ENCODE measurements at regions not wholly inside any gene's neighbourhood (a gene's known extent, or its start where the extent isn't known, plus 50 kb on each side); places are given as distances from the start of the nearest gene placed in this dataset.

GRCh38 chr15:70475921-70476320, 287.4 kb downstream of the UACA start:
- no TSS peak for BruUV-seq (replicated peaks)
- POLR2A ChIA-PET (ENCODE audit: unreplicated experiment) = no interaction called here
- H3K4me2 ChIP-seq (ENCODE audit: low read depth, low read length) = no peak overlapping the region
- peak overlapping the region; percentile 31 for H2AK9ac ChIP-seq (replicated peaks; ENCODE audit: low read depth, low read length, poor library complexity)
- H4K91ac ChIP-seq (ENCODE audit: insufficient read depth, low read depth, low read length) = peak overlapping the region; percentile 94
- H4K20me1 ChIP-seq (ENCODE audit: insufficient read depth, low read length) = no peaks in the 10 kb centered on the region
- H2AFZ ChIP-seq (replicated peaks; ENCODE audit: low read length, poor library complexity) = no peak overlapping the region
- peaks cover 18% of the 10 kb centered on the region for H3K9me1 ChIP-seq (ENCODE audit: insufficient read depth, low read length)
- TF ChIP-seq MAFK (IDR thresholded peaks at IDR 0.05; ENCODE audit: low read depth, low read length) = no peak
- no peak for TF ChIP-seq CEBPB (IDR thresholded peaks at IDR 0.05; ENCODE audit: low read depth, low read length)
- no peak for TF ChIP-seq RCOR1 (IDR thresholded peaks at IDR 0.05; ENCODE audit: insufficient replicate concordance, low read length)
- no peak for TF ChIP-seq FOS (IDR thresholded peaks at IDR 0.05; ENCODE audit: low read depth, low read length)
- no peak for TF ChIP-seq NFE2L2 (IDR thresholded peaks at IDR 0.05; ENCODE audit: low read depth, low read length)
- TF ChIP-seq POLR2A (IDR thresholded peaks at IDR 0.05; ENCODE audit: low read depth, low read length) = no peak
- no peak for TF ChIP-seq CTCF (conservative IDR thresholded peaks at IDR 0.05; ENCODE audit: low read depth, low read length)
- no peak for TF ChIP-seq MAZ (IDR thresholded peaks at IDR 0.05; ENCODE audit: borderline replicate concordance, low read depth, low read length)
- H2BK120ac ChIP-seq (ENCODE audit: low read depth, low read length) = peak overlapping the region; percentile 88
- no peaks in the 10 kb centered on the region for H3K9me3 ChIP-seq (ENCODE audit: control insufficient read depth, insufficient read depth, low read length)
- no peak overlapping the region for H3K4me3 ChIP-seq (ENCODE audit: insufficient read depth, low read depth, low read length)
- H2BK5ac ChIP-seq (ENCODE audit: low read depth, low read length, poor library complexity, severe bottlenecking) = peak overlapping the region; percentile 83
- intact Hi-C loops (cut with micrococcal nuclease) = loop anchor here (2.0 to 10.0 kb wide), 2 partner anchors 17 to 101 kb away; no protein-coding TSS in a partner anchor
- H3K27me3 ChIP-seq (ENCODE audit: control insufficient read depth, insufficient read depth, low read length) = peaks cover 2% of the 10 kb centered on the region; the same call in 1 of the 2 replicates
- no peak overlapping the region for H3K9ac ChIP-seq (ENCODE audit: low read depth, low read length)
- in situ Hi-C loops (cut with MboI; ENCODE audit: low sequenced_read_pairs) = loop anchor here (25.0 kb wide), 1 partner anchor 389 kb away; the partner anchor contains the start of gene TLE3
- H4K5ac ChIP-seq (ENCODE audit: low read depth, low read length) = peak overlapping the region; percentile 61
- dilution Hi-C loops (cut with HindIII; ENCODE audit: low sequenced_read_pairs, unreplicated experiment) = no loop called here
- H3K4ac ChIP-seq (ENCODE audit: low read depth, low read length) = peak overlapping the region; percentile 91
- H2AK5ac ChIP-seq (ENCODE audit: low read depth, low read length) = peak overlapping the region; percentile 80
- H3K23ac ChIP-seq (ENCODE audit: low read depth, low read length) = peak overlapping the region; percentile 84
- H2BK20ac ChIP-seq (ENCODE audit: low read depth, low read length) = peak overlapping the region; percentile 79
- no peaks in the 10 kb centered on the region for H3K79me1 ChIP-seq (ENCODE audit: low read depth in 1 of 2, low read length in 2 of 2)
- H4K8ac ChIP-seq (ENCODE audit: low read depth in 2 of 2, low read length in 2 of 2) = peak overlapping the region; percentile 74 to 86; a peak in 3 of 4 replicates
- H3K18ac ChIP-seq (ENCODE audit: low read depth, low read length) = peak overlapping the region; percentile 70
- CTCF ChIA-PET = interaction anchor here (1.4 to 1.9 kb wide), 2 partner anchors 9 to 12 kb away, joined by 7 to 11 read pairs; no protein-coding TSS in a partner anchor
- no peak for DNase-seq
- peaks cover 16% of the 10 kb centered on the region for H3K4me1 ChIP-seq (ENCODE audit: control insufficient read depth, insufficient read depth, low read length)
- peak overlapping the region; percentile 88 for H3K14ac ChIP-seq (replicated peaks; ENCODE audit: low read depth, low read length)
- peak overlapping the region; percentile 35 for H3K27ac ChIP-seq (ENCODE audit: insufficient read depth, low read length)
- no peak for ATAC-seq (ENCODE audit: low read depth)
- no peaks in the 10 kb centered on the region for H3K36me3 ChIP-seq (ENCODE audit: control insufficient read depth, insufficient read depth, low read length)
- peak overlapping the region; percentile 62; the same call in 1 of the 2 replicates for H3K56ac ChIP-seq (ENCODE audit: extremely low read depth, insufficient read depth, low read length)
- H2BK15ac ChIP-seq (ENCODE audit: low read depth, low read length) = peak overlapping the region; percentile 75; the same call in 2 of the 3 replicates
